ENCODE measurements at regions not wholly inside any gene's neighbourhood (a gene's known extent, or its start where the extent isn't known, plus 50 kb on each side); places are given as distances from the start of the nearest gene placed in this dataset.

DNA sequence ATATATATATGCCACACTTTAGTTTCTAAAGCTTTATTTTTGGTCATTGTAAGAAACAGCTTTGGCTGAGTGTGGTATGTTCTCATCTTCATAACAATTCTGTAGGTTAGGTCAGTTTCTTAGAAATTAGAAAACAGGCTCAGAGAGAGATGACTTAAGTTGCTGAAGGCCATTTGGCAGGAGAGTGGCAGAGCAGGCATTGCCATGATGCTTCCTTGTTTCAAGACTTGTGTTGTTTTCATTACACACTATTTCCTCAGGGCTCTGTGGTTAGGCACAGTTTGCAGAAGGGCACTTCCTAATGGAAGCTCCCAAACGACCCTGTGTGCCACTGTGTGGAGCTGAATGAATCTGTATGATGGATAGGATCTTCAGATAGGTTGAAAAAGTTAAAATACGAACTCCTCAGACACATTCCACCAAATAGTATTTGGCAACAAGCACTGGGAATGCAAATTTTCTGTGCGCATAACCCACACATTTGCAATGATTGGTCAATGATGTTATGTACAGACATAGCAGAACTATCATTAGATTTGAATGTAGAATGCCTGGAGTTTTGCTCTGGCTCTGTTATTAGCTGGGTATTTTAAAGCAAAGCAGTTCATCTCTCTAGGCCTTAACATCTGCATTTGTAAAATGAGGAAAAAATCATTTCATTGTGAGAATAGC is 274.3 kb upstream of the HS3ST1 start:
- no peaks in the 10 kb centered on the region for H3K4me1 ChIP-seq (ENCODE audit: insufficient read depth)
- no peak overlapping the region for H3K27ac ChIP-seq (ENCODE audit: low read depth)
- Mint-ChIP-seq H3K27me3 (ENCODE audit: insufficient read depth, low read depth, poor library complexity) (no peaks in the 10 kb centered on the region), H3K4me3 (no peak overlapping the region), H3K36me3 (ENCODE audit: low read depth) (peaks cover 4% of the 10 kb centered on the region; the same call in 2 of the 3 replicates), H3K27ac (no peak overlapping the region), H3K4me1 (peaks cover 4% of the 10 kb centered on the region; the same call in 1 of the 3 replicates), H3K9me3 (peaks cover 5% of the 10 kb centered on the region; the same call in 2 of the 3 replicates)
- H3K4me3 ChIP-seq = no peak overlapping the region
- ATAC-seq = no peak
- peak overlapping the region; percentile 10; the same call in 1 of the 2 replicates for H2AFZ ChIP-seq
- no peaks in the 10 kb centered on the region for H3K27me3 ChIP-seq (ENCODE audit: insufficient read depth)
- TF ChIP-seq ZNF114 (CRISPR knock-in tag; IDR thresholded peaks at IDR 0.05) (no peak), EZH2phosphoT487 (IDR thresholded peaks at IDR 0.05; ENCODE audit: unreplicated experiment) (no peak), JUNB (IDR thresholded peaks at IDR 0.05; ENCODE audit: unreplicated experiment) (no peak)
- TF ChIP-seq, protein P1, sequence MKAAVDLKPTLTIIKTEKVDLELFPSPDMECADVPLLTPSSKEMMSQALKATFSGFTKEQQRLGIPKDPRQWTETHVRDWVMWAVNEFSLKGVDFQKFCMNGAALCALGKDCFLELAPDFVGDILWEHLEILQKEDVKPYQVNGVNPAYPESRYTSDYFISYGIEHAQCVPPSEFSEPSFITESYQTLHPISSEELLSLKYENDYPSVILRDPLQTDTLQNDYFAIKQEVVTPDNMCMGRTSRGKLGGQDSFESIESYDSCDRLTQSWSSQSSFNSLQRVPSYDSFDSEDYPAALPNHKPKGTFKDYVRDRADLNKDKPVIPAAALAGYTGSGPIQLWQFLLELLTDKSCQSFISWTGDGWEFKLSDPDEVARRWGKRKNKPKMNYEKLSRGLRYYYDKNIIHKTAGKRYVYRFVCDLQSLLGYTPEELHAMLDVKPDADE (IDR thresholded peaks at IDR 0.05) = no peak
- TF ChIP-seq, protein P2, sequence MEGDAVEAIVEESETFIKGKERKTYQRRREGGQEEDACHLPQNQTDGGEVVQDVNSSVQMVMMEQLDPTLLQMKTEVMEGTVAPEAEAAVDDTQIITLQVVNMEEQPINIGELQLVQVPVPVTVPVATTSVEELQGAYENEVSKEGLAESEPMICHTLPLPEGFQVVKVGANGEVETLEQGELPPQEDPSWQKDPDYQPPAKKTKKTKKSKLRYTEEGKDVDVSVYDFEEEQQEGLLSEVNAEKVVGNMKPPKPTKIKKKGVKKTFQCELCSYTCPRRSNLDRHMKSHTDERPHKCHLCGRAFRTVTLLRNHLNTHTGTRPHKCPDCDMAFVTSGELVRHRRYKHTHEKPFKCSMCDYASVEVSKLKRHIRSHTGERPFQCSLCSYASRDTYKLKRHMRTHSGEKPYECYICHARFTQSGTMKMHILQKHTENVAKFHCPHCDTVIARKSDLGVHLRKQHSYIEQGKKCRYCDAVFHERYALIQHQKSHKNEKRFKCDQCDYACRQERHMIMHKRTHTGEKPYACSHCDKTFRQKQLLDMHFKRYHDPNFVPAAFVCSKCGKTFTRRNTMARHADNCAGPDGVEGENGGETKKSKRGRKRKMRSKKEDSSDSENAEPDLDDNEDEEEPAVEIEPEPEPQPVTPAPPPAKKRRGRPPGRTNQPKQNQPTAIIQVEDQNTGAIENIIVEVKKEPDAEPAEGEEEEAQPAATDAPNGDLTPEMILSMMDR (conservative IDR thresholded peaks at IDR 0.05; ENCODE audit: low read depth in 2 of 2) = no peak
- TF ChIP-seq, protein P3, sequence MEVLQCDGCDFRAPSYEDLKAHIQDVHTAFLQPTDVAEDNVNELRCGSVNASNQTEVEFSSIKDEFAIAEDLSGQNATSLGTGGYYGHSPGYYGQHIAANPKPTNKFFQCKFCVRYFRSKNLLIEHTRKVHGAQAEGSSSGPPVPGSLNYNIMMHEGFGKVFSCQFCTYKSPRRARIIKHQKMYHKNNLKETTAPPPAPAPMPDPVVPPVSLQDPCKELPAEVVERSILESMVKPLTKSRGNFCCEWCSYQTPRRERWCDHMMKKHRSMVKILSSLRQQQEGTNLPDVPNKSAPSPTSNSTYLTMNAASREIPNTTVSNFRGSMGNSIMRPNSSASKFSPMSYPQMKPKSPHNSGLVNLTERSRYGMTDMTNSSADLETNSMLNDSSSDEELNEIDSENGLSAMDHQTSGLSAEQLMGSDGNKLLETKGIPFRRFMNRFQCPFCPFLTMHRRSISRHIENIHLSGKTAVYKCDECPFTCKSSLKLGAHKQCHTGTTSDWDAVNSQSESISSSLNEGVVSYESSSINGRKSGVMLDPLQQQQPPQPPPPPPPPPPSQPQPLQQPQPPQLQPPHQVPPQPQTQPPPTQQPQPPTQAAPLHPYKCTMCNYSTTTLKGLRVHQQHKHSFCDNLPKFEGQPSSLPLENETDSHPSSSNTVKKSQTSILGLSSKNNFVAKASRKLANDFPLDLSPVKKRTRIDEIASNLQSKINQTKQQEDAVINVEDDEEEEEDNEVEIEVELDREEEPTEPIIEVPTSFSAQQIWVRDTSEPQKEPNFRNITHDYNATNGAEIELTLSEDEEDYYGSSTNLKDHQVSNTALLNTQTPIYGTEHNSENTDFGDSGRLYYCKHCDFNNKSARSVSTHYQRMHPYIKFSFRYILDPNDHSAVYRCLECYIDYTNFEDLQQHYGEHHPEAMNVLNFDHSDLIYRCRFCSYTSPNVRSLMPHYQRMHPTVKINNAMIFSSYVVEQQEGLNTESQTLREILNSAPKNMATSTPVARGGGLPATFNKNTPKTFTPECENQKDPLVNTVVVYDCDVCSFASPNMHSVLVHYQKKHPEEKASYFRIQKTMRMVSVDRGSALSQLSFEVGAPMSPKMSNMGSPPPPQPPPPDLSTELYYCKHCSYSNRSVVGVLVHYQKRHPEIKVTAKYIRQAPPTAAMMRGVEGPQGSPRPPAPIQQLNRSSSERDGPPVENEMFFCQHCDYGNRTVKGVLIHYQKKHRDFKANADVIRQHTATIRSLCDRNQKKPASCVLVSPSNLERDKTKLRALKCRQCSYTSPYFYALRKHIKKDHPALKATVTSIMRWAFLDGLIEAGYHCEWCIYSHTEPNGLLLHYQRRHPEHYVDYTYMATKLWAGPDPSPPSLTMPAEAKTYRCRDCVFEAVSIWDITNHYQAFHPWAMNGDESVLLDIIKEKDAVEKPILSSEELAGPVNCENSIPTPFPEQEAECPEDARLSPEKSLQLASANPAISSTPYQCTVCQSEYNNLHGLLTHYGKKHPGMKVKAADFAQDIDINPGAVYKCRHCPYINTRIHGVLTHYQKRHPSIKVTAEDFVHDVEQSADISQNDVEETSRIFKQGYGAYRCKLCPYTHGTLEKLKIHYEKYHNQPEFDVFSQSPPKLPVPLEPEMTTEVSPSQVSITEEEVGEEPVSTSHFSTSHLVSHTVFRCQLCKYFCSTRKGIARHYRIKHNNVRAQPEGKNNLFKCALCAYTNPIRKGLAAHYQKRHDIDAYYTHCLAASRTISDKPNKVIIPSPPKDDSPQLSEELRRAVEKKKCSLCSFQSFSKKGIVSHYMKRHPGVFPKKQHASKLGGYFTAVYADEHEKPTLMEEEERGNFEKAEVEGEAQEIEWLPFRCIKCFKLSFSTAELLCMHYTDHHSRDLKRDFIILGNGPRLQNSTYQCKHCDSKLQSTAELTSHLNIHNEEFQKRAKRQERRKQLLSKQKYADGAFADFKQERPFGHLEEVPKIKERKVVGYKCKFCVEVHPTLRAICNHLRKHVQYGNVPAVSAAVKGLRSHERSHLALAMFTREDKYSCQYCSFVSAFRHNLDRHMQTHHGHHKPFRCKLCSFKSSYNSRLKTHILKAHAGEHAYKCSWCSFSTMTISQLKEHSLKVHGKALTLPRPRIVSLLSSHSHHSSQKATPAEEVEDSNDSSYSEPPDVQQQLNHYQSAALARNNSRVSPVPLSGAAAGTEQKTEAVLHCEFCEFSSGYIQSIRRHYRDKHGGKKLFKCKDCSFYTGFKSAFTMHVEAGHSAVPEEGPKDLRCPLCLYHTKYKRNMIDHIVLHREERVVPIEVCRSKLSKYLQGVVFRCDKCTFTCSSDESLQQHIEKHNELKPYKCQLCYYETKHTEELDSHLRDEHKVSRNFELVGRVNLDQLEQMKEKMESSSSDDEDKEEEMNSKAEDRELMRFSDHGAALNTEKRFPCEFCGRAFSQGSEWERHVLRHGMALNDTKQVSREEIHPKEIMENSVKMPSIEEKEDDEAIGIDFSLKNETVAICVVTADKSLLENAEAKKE (CRISPR knock-in tag; IDR thresholded peaks at IDR 0.05) = no peak
- no peaks in the 10 kb centered on the region for H3K36me3 ChIP-seq (ENCODE audit: insufficient read depth)
- no peaks in the 10 kb centered on the region for H4K20me1 ChIP-seq (replicated peaks; ENCODE audit: insufficient read depth)
- H3K79me2 ChIP-seq (replicated peaks; ENCODE audit: insufficient read depth) = no peaks in the 10 kb centered on the region
- peaks cover 9% of the 10 kb centered on the region; the same call in 1 of the 2 replicates for H3K9me2 ChIP-seq (ENCODE audit: insufficient read depth)
- H3F3A ChIP-seq (replicated peaks; ENCODE audit: low read depth) = no peaks in the 10 kb centered on the region
- no peak for DNase-seq (ENCODE audit: low spot score)
- no peak overlapping the region for H3K4me2 ChIP-seq
